ENCODE measurements at regions not wholly inside any gene's neighbourhood (a gene's known extent, or its start where the extent isn't known, plus 50 kb on each side); places are given as distances from the start of the nearest gene placed in this dataset.

GRCh38 chr12:118790578-118790977 lies 190.8 kb upstream of the SRRM4 start:
- TF ChIP-seq POLR2A (IDR thresholded peaks at IDR 0.05) (no peak), POLR2AphosphoS5 (IDR thresholded peaks at IDR 0.05) (no peak)
- TF ChIP-seq, protein P1, sequence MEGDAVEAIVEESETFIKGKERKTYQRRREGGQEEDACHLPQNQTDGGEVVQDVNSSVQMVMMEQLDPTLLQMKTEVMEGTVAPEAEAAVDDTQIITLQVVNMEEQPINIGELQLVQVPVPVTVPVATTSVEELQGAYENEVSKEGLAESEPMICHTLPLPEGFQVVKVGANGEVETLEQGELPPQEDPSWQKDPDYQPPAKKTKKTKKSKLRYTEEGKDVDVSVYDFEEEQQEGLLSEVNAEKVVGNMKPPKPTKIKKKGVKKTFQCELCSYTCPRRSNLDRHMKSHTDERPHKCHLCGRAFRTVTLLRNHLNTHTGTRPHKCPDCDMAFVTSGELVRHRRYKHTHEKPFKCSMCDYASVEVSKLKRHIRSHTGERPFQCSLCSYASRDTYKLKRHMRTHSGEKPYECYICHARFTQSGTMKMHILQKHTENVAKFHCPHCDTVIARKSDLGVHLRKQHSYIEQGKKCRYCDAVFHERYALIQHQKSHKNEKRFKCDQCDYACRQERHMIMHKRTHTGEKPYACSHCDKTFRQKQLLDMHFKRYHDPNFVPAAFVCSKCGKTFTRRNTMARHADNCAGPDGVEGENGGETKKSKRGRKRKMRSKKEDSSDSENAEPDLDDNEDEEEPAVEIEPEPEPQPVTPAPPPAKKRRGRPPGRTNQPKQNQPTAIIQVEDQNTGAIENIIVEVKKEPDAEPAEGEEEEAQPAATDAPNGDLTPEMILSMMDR (IDR thresholded peaks at IDR 0.05): no peak
